Jurkat, Clone E6-1 (cell line): ENCODE measurements at regions not wholly inside any gene's neighbourhood (a gene's known extent, or its start where the extent isn't known, plus 50 kb on each side); places are given as distances from the start of the nearest gene placed in this dataset.

Experiments used
- DNase-seq: peaks from one replicate; pipeline ENCODE4 v3.0.0-alpha.2; 2011; ENCODE audit warnings: low read depth, low spot score
- H3K4me3 ChIP-seq: 2 replicates; pipeline ENCODE4 v1.5.1; 2011; ENCODE audit warnings: mild to moderate bottlenecking, low read length, control low read depth, moderate library complexity

- DNase-seq = no peak
- no peak overlapping the region for H3K4me3 ChIP-seq
Observed at GRCh38 chr12:25806271-25806670, 152.2 kb upstream of the RASSF8 start.

GRCh38 chr12:25808604-25809003 lies 149.9 kb upstream of the RASSF8 start:
- H3K4me3 ChIP-seq = no peak overlapping the region
- DNase-seq = no peak

GRCh38 chr12:25810683-25811082 lies 147.8 kb upstream of the RASSF8 start:
- no peak for DNase-seq
- no peak overlapping the region for H3K4me3 ChIP-seq

- no peak for DNase-seq
- H3K4me3 ChIP-seq = no peak overlapping the region
Observed at GRCh38 chr12:25811656-25812126, 146.8 kb upstream of the RASSF8 start.

GRCh38 chr12:25812295-25812694 lies 146.2 kb upstream of the RASSF8 start:
- H3K4me3 ChIP-seq = no peak overlapping the region
- no peak for DNase-seq

GRCh38 chr12:25813843-25814242 lies 144.6 kb upstream of the RASSF8 start:
- DNase-seq = no peak
- no peak overlapping the region for H3K4me3 ChIP-seq

- DNase-seq = no peak
- H3K4me3 ChIP-seq = no peak overlapping the region
Observed at GRCh38 chr12:25816637-25817036, 141.8 kb upstream of the RASSF8 start.

GRCh38 chr12:25817166-25817565 lies 141.3 kb upstream of the RASSF8 start:
- DNase-seq = no peak
- H3K4me3 ChIP-seq = no peak overlapping the region

- no peak overlapping the region for H3K4me3 ChIP-seq
- DNase-seq = no peak
Observed at GRCh38 chr12:25818596-25819390, 139.7 kb upstream of the RASSF8 start.

- H3K4me3 ChIP-seq = no peak overlapping the region
- DNase-seq = no peak
Observed at GRCh38 chr12:25819691-25820090, 138.8 kb upstream of the RASSF8 start.

- no peak for DNase-seq
- no peak overlapping the region for H3K4me3 ChIP-seq
Observed at GRCh38 chr12:25822281-25822680, 136.2 kb upstream of the RASSF8 start.

GRCh38 chr12:25824734-25825133 lies 133.7 kb upstream of the RASSF8 start:
- no peak overlapping the region for H3K4me3 ChIP-seq
- no peak for DNase-seq

GRCh38 chr12:25825446-25825845 lies 133.0 kb upstream of the RASSF8 start:
- no peak for DNase-seq
- no peak overlapping the region for H3K4me3 ChIP-seq

- no peak overlapping the region for H3K4me3 ChIP-seq
Observed at GRCh38 chr12:25827141-25827540, 131.3 kb upstream of the RASSF8 start.

GRCh38 chr12:25827747-25828146 lies 130.7 kb upstream of the RASSF8 start:
- no peak overlapping the region for H3K4me3 ChIP-seq
- no peak for DNase-seq

More at GRCh38 chr12:25827141-25827540, 131.3 kb upstream of the RASSF8 start:
- no peak for DNase-seq

- no peak overlapping the region for H3K4me3 ChIP-seq
- DNase-seq = no peak
Observed at GRCh38 chr12:25828188-25828587, 130.3 kb upstream of the RASSF8 start.

GRCh38 chr12:25829192-25829591 lies 129.3 kb upstream of the RASSF8 start:
- H3K4me3 ChIP-seq = no peak overlapping the region
- DNase-seq = no peak

- DNase-seq = no peak
- H3K4me3 ChIP-seq = no peak overlapping the region
Observed at GRCh38 chr12:25830456-25830855, 128.0 kb upstream of the RASSF8 start.

GRCh38 chr12:25833657-25834056 lies 124.8 kb upstream of the RASSF8 start:
- DNase-seq = no peak
- H3K4me3 ChIP-seq = no peak overlapping the region

- DNase-seq = no peak
Observed at GRCh38 chr12:25835385-25835784, 123.1 kb upstream of the RASSF8 start.

GRCh38 chr12:25838007-25838406 lies 120.5 kb upstream of the RASSF8 start:
- no peak for DNase-seq
- H3K4me3 ChIP-seq = no peak overlapping the region

More at GRCh38 chr12:25835385-25835784, 123.1 kb upstream of the RASSF8 start:
- H3K4me3 ChIP-seq = no peak overlapping the region
